Anterior cingulate cortex (tissue), 58 donors: ENCODE measurements at regions not wholly inside any gene's neighbourhood (a gene's known extent, or its start where the extent isn't known, plus 50 kb on each side); places are given as distances from the start of the nearest gene placed in this dataset.
A peak's percentile ranks its signal among the peaks of the same experiment; 100 is the strongest.

ENCODE experiments used
- DNase-seq, 58 donors: peaks; one replicate each; lab custom pipeline; 2025; lab: John Stamatoyannopoulos, UW

DNA sequence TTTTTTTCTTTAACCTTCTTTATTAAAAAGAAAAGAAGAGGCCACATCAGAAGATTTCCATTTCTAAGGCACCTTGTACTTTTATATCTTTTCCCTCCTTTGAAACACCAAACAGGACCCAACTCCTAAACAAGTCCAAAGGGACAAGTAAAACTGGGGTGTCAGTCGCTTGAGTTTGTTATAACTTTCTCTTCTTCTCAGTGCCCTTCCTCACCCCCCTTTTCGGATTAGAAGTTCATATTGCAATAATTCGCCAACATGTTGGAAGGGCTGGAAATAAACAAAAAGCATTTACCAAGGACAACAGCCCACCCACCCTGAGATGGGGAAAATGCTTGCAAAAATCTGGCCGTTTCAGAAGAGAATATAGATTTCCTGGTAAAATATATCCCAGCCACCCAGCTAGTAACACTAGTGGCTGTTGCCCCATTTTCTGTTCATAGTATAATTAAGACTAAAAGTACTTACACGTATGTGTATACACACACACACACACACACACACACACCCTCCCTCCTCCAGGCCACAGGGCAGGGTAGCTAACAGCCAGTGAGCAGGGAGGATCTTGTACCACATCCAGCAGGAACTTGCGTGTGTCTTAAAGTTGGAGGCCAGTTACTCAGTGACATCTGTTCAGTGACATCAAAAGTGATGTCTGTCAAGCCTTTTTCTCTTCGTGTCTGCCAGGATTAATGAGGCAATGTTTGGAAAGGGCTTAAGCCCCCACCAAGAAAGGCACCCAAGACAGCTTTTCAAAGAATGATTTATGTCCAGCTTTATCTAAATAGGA is 149.1 kb upstream of the KLF4 start:
- peak in 2 of 58 donors; percentile 3 to 11 for DNase-seq

DNA sequence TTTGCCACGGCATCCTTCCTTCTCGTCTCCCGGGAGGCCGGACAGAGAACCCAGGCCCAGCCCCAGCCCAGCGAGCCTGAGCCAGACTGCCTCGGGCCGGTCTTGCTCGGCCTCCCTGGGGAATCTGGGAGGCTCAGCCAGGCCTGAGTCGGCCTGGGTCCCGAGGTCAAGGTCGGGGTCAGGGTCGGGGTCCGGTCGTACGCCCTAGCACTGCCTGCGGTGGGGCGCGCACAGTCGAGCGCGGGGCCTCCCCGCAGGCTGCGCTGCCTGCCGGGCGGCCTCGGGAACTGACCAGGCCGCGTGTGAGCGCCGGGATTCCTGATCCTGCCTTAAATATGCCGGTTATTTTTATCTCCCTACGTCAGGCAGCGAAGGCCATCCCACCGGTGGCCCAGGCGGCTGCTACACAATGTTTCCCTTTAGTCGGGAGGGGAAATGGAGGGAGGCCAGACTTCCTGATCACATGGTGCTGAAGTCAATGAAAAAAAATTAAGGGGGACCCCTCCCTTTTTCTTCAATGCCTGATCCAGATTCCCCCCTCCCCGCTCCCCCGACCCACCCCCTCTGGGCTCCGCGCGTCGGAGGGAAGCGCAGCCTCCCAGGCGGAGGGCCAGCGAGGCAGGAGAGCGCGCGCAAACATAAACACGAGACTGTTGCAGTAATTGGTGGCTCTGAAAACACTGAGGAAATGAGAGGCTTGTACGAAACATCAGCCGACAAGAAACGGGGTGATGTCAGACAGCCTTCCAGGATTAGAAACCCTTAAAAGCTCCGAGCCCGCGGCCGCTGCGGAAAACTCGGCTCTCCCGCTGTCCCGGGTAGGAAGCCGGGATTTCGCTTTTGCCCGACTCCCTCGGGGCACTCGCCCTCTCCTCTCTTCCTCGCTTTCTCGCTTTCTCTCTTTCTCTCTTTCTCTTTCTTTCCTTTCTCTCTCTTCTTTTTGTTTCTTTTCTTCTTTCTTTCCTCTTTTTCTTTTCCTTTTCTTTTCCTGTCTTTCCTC is 148.2 kb upstream of the KLF4 start:
- DNase-seq, result peak; percentile 36 to 92 (median 77)

- DNase-seq, result no peak
Measured at GRCh38 chr9:107636571-107637381, 147.2 kb upstream of the KLF4 start.

GRCh38 chr9:107635803-107636174 is 146.2 kb upstream of the KLF4 start:
- no peak for DNase-seq

DNA sequence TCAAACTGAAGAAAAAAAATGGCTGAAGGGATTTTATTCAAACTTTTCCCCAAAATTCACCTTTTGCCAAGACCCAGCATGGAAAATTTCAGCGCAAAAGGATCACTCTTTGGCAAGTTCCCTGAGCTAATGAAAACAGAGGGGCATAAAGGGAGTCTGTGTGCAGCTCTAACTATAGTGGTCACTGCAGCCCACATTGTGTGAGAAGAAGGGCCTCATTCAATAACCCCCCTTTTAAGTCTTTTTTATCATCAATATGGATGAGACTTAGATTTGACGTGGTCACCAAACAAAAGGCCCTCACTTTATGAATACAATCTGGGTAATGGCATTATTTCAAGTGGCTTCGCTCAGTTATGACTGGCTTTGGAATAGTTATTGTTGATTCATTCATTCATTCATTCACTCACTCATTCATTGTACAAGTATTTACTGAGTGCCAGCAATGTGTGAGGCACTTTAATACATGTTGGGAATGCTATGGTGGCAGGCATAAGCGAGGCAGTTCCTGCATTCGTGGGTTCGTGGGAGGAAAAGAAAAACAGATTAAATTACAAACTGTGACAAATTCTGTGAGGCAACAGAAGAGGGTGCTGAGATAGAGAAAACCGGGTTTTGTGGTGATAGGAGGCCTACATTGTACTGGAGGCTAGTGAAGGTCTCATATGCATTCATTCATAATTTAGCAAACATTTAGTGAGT is 145.7 kb upstream of the KLF4 start:
- peak in 10 of 58 donors; percentile 6 to 60 (median 11) for DNase-seq

DNA sequence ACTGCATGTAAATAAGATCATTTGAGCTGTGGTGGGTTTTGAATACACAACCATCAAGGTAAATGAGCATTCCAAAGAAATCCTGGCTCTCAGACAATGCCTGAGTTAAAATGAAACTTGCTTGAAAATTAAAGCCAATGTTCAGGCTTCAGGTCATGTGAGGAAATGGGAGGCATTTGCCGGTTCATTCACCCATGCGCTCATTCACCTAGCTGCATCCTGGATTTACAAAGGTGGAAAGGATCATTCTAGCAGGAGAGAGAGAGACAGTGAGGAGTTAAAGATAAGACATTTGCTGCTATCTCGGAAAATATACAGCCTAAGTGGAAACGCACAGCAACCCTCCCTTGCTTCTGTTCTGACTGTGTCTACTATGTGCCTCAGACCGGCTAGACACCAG is 143.8 kb upstream of the KLF4 start:
- DNase-seq, result no peak

- no peak for DNase-seq
Measured at GRCh38 chr9:107632661-107633060, 143.1 kb upstream of the KLF4 start.

GRCh38 chr9:107632216-107632615 is 142.6 kb upstream of the KLF4 start:
- no peak for DNase-seq

DNA sequence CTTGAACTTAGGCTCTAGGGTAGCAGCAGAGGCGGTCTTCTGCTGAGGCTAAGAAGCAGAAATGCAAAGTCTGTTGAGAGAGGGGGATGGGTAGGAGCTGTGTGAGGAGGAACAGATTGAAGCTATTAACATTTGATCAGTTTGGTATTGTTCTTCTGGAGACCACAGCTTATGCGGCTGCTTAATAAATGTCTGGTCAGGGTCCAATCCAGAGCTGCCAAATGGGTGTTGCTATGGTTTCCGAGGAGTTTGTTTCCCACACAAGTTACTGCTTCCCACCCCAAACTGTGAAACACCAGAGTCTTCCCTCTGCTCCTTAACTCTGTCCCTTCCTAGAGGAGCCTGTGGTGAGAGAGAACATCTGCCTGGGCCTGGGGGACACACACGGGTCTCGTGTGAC is 142.2 kb upstream of the KLF4 start:
- DNase-seq, result no peak

GRCh38 chr9:107630156-107630555 is 140.6 kb upstream of the KLF4 start:
- DNase-seq, result no peak

- DNase-seq, result no peak
Measured at GRCh38 chr9:107628444-107628843, 138.9 kb upstream of the KLF4 start.

DNA sequence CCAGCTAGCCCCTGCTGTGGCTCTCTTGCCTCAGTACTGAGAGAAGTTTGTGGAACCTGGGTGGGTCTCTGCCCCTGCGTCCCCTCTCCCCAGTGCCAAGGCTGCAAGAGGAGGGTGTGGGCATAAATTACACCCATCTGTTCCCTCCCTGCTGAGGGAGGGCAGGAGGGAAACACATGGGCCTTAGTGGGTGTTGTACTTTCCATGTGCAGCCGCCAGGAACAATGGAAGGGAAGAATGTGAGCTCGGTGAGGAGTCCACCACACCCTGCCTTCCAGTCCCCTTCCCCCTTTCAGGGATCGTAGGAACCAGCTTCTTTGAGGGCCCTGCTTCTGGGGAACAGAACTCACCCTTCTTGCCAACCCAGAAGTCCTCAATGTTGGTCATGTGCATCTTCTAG is 138.2 kb upstream of the KLF4 start:
- DNase-seq, result no peak

DNA sequence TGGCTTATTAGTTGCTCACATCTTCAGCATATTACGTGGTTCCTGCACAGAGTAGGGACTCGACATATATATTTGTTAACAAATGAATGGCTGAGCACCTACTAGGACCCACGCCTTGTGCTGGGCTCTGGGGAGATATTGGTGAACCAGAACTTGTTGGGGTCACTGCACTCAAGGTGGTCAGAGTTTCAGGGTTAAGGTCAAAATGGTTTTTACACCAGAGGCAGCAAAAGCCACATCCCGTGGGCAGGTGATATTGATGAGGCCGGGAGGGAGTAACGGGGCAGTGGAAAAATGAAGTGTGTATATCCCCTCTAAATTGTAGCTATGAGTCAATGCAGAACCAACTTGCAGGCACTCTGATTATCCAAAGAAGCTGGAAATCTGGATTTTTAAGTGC is 136.5 kb upstream of the KLF4 start:
- no peak for DNase-seq

- DNase-seq, result no peak
Measured at GRCh38 chr9:107625383-107625984, 135.9 kb upstream of the KLF4 start.

GRCh38 chr9:107624234-107624948 is 134.8 kb upstream of the KLF4 start:
- peak in 2 of 58 donors; percentile 15 to 17 for DNase-seq

DNA sequence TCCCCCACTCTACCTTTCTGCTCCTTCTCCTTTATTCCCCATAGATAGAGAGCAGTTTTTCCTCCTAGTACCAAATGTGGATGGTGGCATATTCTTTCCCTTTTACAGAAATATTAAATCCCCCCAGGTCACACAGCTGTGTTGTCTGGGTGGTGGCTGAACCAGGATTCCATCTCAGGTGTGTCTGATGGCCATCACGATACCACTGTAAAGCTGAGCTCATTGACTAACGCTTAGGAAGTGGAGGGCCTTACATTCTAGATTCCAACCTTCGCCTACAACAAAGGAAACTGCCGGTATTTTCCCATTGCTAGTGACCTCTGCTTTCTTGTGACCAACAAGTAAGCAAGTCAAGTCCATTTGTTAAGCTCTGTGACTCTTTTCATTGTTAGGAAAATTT is 131.9 kb upstream of the KLF4 start:
- no peak for DNase-seq

GRCh38 chr9:107620801-107621200 is 131.2 kb upstream of the KLF4 start:
- peak in 2 of 58 donors; percentile 2 to 4 for DNase-seq

GRCh38 chr9:107620236-107620635 is 130.7 kb upstream of the KLF4 start:
- DNase-seq, result no peak

DNA sequence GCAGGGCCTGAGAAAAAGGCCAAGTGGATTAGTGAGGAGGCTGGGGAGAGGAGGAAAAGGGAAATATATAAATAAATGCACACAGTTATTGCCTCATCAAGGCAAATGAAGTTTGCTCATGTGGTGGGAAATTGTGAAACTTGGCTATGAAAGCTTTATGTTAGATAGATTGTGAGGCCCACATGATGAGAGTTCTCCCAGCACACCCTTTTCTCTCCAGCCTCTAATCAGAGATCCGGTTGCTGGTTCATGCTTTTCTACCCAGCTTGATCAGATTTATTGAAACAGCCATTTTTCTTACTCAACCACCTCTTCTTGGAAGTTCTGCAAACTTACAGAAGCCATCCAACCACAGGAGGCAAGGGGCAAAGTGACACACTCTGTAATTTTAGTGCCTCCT is 125.8 kb upstream of the KLF4 start:
- DNase-seq, result no peak
